Mesenchymal stem cell (in vitro differentiated cells and primary cell): ENCODE measurements at regions not wholly inside any gene's neighbourhood (a gene's known extent, or its start where the extent isn't known, plus 50 kb on each side); places are given as distances from the start of the nearest gene placed in this dataset.
"Not testable (repeated sequence)": the region's sequence is repeated elsewhere in the genome, so short reads cannot be mapped to it uniquely, and the experiment has no call there.

Experiments
- DNase-seq: peaks from one replicate; pipeline ENCODE4 v3.0.0-alpha.2; 2013
- H2AFZ ChIP-seq: one replicate; pipeline ENCODE4 v1.6.1; 2013; ENCODE audit warnings: low read depth, mild to moderate bottlenecking, control low read depth, inconsistent platforms, low read length, moderate library complexity
- H2AK5ac ChIP-seq: 2 replicates; pipeline ENCODE4 v1.6.1; 2013; ENCODE audit warnings: low read length, moderate library complexity, mild to moderate bottlenecking, inconsistent platforms; ENCODE audit not compliant: severe bottlenecking
- H2BK120ac ChIP-seq: one replicate; pipeline ENCODE4 v1.6.1; 2013; ENCODE audit warnings: low read depth, mild to moderate bottlenecking, inconsistent platforms, low read length, moderate library complexity
- H2BK12ac ChIP-seq, 2 experiments: one replicate each; pipeline ENCODE4 v1.6.1; 2013; ENCODE audit warnings: inconsistent platforms in 2 of 2, low read length in 2 of 2, mild to moderate bottlenecking in 2 of 2, moderate library complexity in 2 of 2, control low read depth in 1 of 2
- H2BK15ac ChIP-seq: one replicate; pipeline ENCODE4 v1.6.1; 2013; ENCODE audit warnings: mild to moderate bottlenecking, low read depth, inconsistent platforms; ENCODE audit not compliant: poor library complexity, severe bottlenecking
- H2BK5ac ChIP-seq: 2 replicates; pipeline ENCODE4 v1.6.1; 2013; ENCODE audit warnings: low read depth, mild to moderate bottlenecking, low read length, control low read depth, inconsistent platforms; ENCODE audit not compliant: poor library complexity, severe bottlenecking
- H3K14ac ChIP-seq, 2 experiments: one replicate each; pipeline ENCODE4 v1.6.1; 2013; ENCODE audit warnings: inconsistent platforms in 2 of 2, low read length in 2 of 2, control low read depth in 1 of 2, mild to moderate bottlenecking in 1 of 2, moderate library complexity in 1 of 2
- H3K18ac ChIP-seq, 2 experiments: one replicate each; pipeline ENCODE4 v1.6.1; 2013; ENCODE audit warnings: inconsistent platforms in 2 of 2, low read length in 2 of 2, control low read depth in 1 of 2, low read depth in 1 of 2, mild to moderate bottlenecking in 1 of 2
- H3K23ac ChIP-seq, 2 experiments: one replicate each; pipeline ENCODE4 v1.6.1; 2013; ENCODE audit warnings: inconsistent platforms in 2 of 2, low read length in 2 of 2, mild to moderate bottlenecking in 2 of 2, moderate library complexity in 2 of 2, control low read depth in 1 of 2
- H3K27ac ChIP-seq: 2 replicates; pipeline ENCODE4 v1.5.1; 2013; ENCODE audit warnings: mild to moderate bottlenecking, moderate library complexity, low read length, control low read depth, inconsistent platforms; ENCODE audit not compliant: poor library complexity, severe bottlenecking
- H3K27me3 ChIP-seq, 2 experiments: 2 replicates each; pipeline versions ENCODE4 v1.6.1 to v1.7.0; 2013; ENCODE audit warnings: low read length in 2 of 2, mild to moderate bottlenecking in 2 of 2, moderate library complexity in 2 of 2, control low read depth in 1 of 2, inconsistent platforms in 1 of 2; ENCODE audit not compliant: control insufficient read depth in 1 of 2, insufficient read depth in 1 of 2
- H3K36me3 ChIP-seq, 2 experiments: 2 replicates each; pipeline versions ENCODE4 v1.6.1 to v1.7.0; 2013; ENCODE audit warnings: low read length in 2 of 2, control low read depth in 1 of 2, inconsistent platforms in 1 of 2, low read depth in 1 of 2, mild to moderate bottlenecking in 1 of 2; ENCODE audit not compliant: insufficient read depth in 2 of 2, control insufficient read depth in 1 of 2
- H3K4ac ChIP-seq, 2 experiments: one replicate each; pipeline ENCODE4 v1.6.1; 2013; ENCODE audit warnings: inconsistent platforms in 2 of 2, low read length in 2 of 2, mild to moderate bottlenecking in 2 of 2, moderate library complexity in 2 of 2, control low read depth in 1 of 2, low read depth in 1 of 2
- H3K4me1 ChIP-seq: 2 replicates; pipeline ENCODE4 v1.6.1; 2013; ENCODE audit warnings: low read depth, low read length, control low read depth; ENCODE audit not compliant: control insufficient read depth, insufficient read depth
- H3K4me2 ChIP-seq: 2 replicates; pipeline ENCODE4 v1.6.1; 2013; ENCODE audit warnings: low read length, mild to moderate bottlenecking, inconsistent platforms; ENCODE audit not compliant: poor library complexity, severe bottlenecking
- H3K4me3 ChIP-seq, 2 experiments: 2 replicates each; pipeline versions ENCODE4 v1.5.1 to v1.7.0; 2013; ENCODE audit warnings: low read length in 2 of 2, mild to moderate bottlenecking in 2 of 2, control low read depth in 1 of 2, low read depth in 1 of 2; ENCODE audit not compliant: insufficient read depth in 1 of 2
- H3K79me1 ChIP-seq: replicated peaks from 2 replicates; pipeline ENCODE4 v1.6.1; 2013; ENCODE audit warnings: mild to moderate bottlenecking, control low read depth, low read length, inconsistent platforms; ENCODE audit not compliant: poor library complexity, severe bottlenecking
- H3K9ac ChIP-seq: 2 replicates; pipeline ENCODE4 v1.7.0; 2013; ENCODE audit warnings: mild to moderate bottlenecking, low read length, moderate library complexity
- H3K9me3 ChIP-seq: 2 replicates; pipeline ENCODE4 v1.7.0; 2013; ENCODE audit warnings: mild to moderate bottlenecking, low read length; ENCODE audit not compliant: control insufficient read depth
- H4K8ac ChIP-seq: one replicate; pipeline ENCODE4 v1.6.1; 2013; ENCODE audit warnings: inconsistent platforms, mild to moderate bottlenecking, low read length, moderate library complexity
- H4K91ac ChIP-seq: one replicate; pipeline ENCODE4 v1.6.1; 2013; ENCODE audit warnings: mild to moderate bottlenecking, low read length, inconsistent platforms
- WGBS: methylation state at CpG from one replicate; pipeline ENCODE4 v1.1.7; 2013; ENCODE audit warnings: mixed read lengths; 5-methylcytosine and 5-hydroxymethylcytosine counted together

DNA sequence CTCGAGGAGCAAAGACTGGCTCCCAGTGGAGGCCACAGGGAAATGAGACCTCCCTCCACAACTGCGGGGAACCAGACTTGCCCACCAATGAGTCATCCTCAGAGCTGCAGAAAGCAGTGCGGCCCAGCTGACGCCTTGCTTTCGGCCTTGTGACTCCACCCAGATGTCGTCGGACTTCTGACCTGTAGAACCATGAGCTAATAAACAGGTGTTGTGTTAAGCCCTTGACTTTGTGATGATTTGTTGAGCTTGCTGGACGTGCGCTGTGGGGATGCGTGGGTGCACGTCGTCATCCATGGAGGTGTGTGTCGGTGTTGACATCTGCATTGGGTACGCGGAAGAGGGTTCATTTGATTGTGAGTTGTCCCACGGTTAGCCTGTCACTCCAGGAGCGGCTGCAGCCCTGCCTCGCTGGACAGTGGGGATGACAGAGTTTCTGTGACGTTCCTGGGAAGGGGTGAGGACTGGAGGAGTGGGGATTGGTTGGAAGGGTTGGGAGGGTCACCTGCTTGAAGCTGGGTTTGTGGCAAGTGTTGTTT lies 154.1 kb downstream of the SH3BP4 start:
- Histone ChIP-seq H4K8ac (no peak overlapping the region), H3K9ac (no peak overlapping the region), H3K4me3 (no peak overlapping the region), H3K4ac (no peak overlapping the region), H3K9me3 (no peaks in the 10 kb centered on the region), H2BK5ac (no peak overlapping the region), H2AK5ac (peak overlapping the region; percentile 6), H3K36me3 (no peaks in the 10 kb centered on the region), H3K4me1 (peaks cover 13% of the 10 kb centered on the region), H3K14ac (peak overlapping the region in 1 of 2 experiments; percentile 13), H2BK12ac (no peak overlapping the region), H3K18ac (peak overlapping the region in 1 of 2 experiments; percentile 61), H3K4me2 (no peak overlapping the region), H2BK15ac (peak overlapping the region; percentile 20), H2AFZ (no peak overlapping the region), H3K23ac (no peak overlapping the region), H4K91ac (peak overlapping the region; percentile 18), H3K79me1 (peaks cover 9% of the 10 kb centered on the region), H3K27ac (no peak overlapping the region), H3K27me3 (peaks cover 0 to 8% of the 10 kb centered on the region in 2 experiments), H2BK120ac (no peak overlapping the region)
- WGBS: 78% methylated on average over 19 of the region's 19 CpGs
- peak; percentile 70 for DNase-seq

DNA sequence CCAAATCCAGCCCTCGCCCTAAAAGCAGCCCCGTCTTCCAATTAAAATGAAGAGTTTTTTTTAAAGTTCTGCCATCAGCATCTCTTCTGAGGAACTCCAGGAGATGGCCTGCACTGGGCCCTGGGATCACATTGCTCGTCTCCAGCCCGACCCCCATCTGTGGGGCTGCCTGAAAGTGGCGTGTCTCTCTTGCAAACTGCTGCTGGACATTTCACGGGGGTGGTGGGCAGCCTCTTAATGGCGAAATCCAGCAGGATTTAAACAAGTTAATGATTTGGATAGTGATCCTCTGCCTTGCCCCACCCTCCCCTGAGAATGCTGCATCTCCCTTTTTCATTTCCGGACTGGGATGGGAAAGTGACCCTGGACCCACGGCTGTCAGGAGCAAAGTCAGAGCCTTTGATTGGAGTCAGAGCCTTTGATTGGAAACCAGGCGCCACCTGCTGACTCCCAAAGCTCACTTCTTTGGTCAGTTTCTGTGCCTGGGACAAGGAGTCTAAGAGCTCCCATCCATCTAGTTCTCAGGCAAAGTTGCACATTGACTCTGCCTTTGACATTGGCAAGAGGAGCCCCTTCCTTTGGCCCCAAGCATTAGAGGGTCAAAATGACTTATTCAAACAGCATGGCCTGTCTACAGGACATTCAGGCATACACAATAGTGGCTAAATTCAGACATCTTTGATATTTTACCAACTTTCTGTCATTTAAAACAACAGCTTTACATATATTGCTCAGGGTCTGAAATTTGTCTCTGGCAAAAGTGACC lies 155.2 kb downstream of the SH3BP4 start:
- Histone ChIP-seq H2AK5ac (peak overlapping the region; percentile 61), H3K4me2 (no peak overlapping the region), H3K36me3 (no peaks in the 10 kb centered on the region), H3K79me1 (peaks cover 9% of the 10 kb centered on the region), H2BK5ac (no peak overlapping the region), H3K27ac (no peak overlapping the region), H2AFZ (no peak overlapping the region), H3K9me3 (no peaks in the 10 kb centered on the region), H4K91ac (no peak overlapping the region), H3K18ac (no peak overlapping the region), H3K9ac (no peak overlapping the region), H2BK120ac (no peak overlapping the region), H2BK15ac (no peak overlapping the region), H3K27me3 (peaks cover 0 to 8% of the 10 kb centered on the region in 2 experiments), H3K14ac (no peak overlapping the region), H4K8ac (no peak overlapping the region), H3K4me3 (no peak overlapping the region), H3K23ac (no peak overlapping the region), H3K4ac (peak overlapping the region in 1 of 2 experiments; percentile 60), H3K4me1 (peaks cover 13% of the 10 kb centered on the region), H2BK12ac (no peak overlapping the region)
- DNase-seq: peak; percentile 76
- whole genome bisulfite sequencing: 60% methylated on average over 10 of the region's 10 CpGs

DNA sequence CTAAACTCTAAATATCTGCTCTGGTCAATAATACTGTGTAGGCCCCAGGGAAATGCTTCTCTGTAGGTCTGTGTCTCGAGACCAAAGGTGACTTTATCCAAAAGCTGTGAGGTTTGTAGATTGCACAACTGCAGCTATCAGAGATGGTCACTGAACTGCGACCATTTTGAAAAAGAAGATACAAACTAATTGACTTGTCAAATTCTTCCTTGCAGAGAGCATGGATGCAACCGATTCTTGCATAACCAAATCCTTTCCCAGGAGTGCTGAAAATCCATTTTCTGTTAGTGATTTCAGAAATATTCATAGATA lies 155.8 kb downstream of the SH3BP4 start:
- no peaks in the 10 kb centered on the region for H3K9me3 ChIP-seq
- no peak overlapping the region for H3K4me2 ChIP-seq
- H3K23ac ChIP-seq: no peak overlapping the region
- WGBS: 64% methylated on average over 2 of the region's 3 CpGs
- no peak for DNase-seq
- peaks cover 13% of the 10 kb centered on the region for H3K4me1 ChIP-seq
- H3K79me1 ChIP-seq: peaks cover 9% of the 10 kb centered on the region
- H3K4me3 ChIP-seq: no peak overlapping the region
- H3K9ac ChIP-seq: no peak overlapping the region
- peak overlapping the region; percentile 61 for H2AK5ac ChIP-seq
- H2BK5ac ChIP-seq: no peak overlapping the region
- no peak overlapping the region for H2AFZ ChIP-seq
- peaks cover 0 to 5% of the 10 kb centered on the region in 2 experiments for H3K27me3 ChIP-seq
- no peak overlapping the region for H3K14ac ChIP-seq
- H2BK15ac ChIP-seq: no peak overlapping the region
- no peak overlapping the region for H4K8ac ChIP-seq
- H3K36me3 ChIP-seq: no peaks in the 10 kb centered on the region
- no peak overlapping the region for H3K4ac ChIP-seq
- H3K18ac ChIP-seq: no peak overlapping the region
- H4K91ac ChIP-seq: no peak overlapping the region
- no peak overlapping the region for H2BK120ac ChIP-seq
- H2BK12ac ChIP-seq: no peak overlapping the region
- H3K27ac ChIP-seq: no peak overlapping the region

DNA sequence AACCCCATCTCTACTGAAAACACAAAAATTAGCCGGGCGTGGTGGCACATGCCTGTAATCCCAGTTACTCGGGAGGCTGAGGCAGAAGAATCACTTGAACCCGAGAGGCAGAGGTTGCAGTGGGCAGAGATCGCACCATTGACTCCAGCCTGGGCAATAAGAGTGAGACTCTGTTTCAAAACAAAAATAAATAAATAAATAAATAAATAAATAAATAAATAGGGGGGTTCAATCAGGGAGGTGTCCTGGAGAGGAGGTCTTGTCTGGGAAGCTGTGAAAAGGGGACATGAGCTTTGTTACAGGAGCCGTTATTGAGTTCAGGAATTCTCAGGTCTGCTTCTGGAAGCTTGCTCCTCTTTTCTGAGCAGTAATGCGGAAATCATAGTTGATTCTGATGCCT lies 157.7 kb downstream of the SH3BP4 start:
- not testable (repeated sequence) for H3K27ac ChIP-seq, H3K23ac ChIP-seq, H2AK5ac ChIP-seq, H3K27me3 ChIP-seq, H3K4me2 ChIP-seq, H3K79me1 ChIP-seq, H3K9me3 ChIP-seq, H3K4ac ChIP-seq, H4K91ac ChIP-seq, H2BK15ac ChIP-seq, H3K4me3 ChIP-seq, H3K9ac ChIP-seq, H2BK120ac ChIP-seq, H3K18ac ChIP-seq, H3K14ac ChIP-seq, H2BK12ac ChIP-seq, DNase-seq, H2BK5ac ChIP-seq, H3K36me3 ChIP-seq, H2AFZ ChIP-seq, H4K8ac ChIP-seq
- WGBS: 90% methylated on average over 3 of the region's 7 CpGs
- H3K4me1 ChIP-seq: peaks cover 16% of the 10 kb centered on the region
